ENCODE measurements at regions not wholly inside any gene's neighbourhood (a gene's known extent, or its start where the extent isn't known, plus 50 kb on each side); places are given as distances from the start of the nearest gene placed in this dataset.

- Histone ChIP-seq H3K4me3 (replicated peaks in 1 of 3; ENCODE audit: insufficient read depth in 1 of 3, low read depth in 1 of 3, low read length in 3 of 3) (no peak overlapping the region), H3K9me1 (replicated peaks; ENCODE audit: control insufficient read depth, extremely low read depth, insufficient read depth, low read length) (no peaks in the 10 kb centered on the region), H3K79me2 (ENCODE audit: control insufficient read depth, insufficient read depth, low read length) (no peaks in the 10 kb centered on the region), H4K20me1 (replicated peaks; ENCODE audit: control insufficient read depth, extremely low read depth, insufficient read depth, low read length) (no peaks in the 10 kb centered on the region), H3K9me3 (replicated peaks; ENCODE audit: control insufficient read depth, insufficient read depth, low read length) (no peaks in the 10 kb centered on the region), H3K27me3 (ENCODE audit: control insufficient read depth in 2 of 2, insufficient read depth in 2 of 2, low read length in 2 of 2) (no peaks in the 10 kb centered on the region), H2AFZ (ENCODE audit: low read depth, low read length) (no peak overlapping the region), H3K9ac (replicated peaks; ENCODE audit: extremely low read depth, insufficient read depth, low read length) (no peak overlapping the region), H3K27ac (ENCODE audit: insufficient read depth, low read depth, low read length) (no peak overlapping the region), H3K36me3 (ENCODE audit: control insufficient read depth in 2 of 2, extremely low read depth in 1 of 2, insufficient read depth in 2 of 2, low read length in 2 of 2) (no peaks in the 10 kb centered on the region), H3K4me1 (ENCODE audit: control insufficient read depth, extremely low read depth, insufficient read depth, low read length) (no peaks in the 10 kb centered on the region), H3K4me2 (ENCODE audit: insufficient read depth, low read length) (no peak overlapping the region)
- dilution Hi-C loops (cut with MboI; ENCODE audit: extremely low pct_ligation_motif_present, low sequenced_read_pairs) = no loop called here
- no peak for DNase-seq (ENCODE audit: low read depth, low spot score)
- POLR2A ChIA-PET = no interaction called here
- no TSS peak for BruUV-seq (replicated peaks)
- intact Hi-C loops (cut with micrococcal nuclease) = no loop called here
- CTCF ChIA-PET = interaction anchor here (1.0 kb wide), 1 partner anchor 9 kb away, joined by 3 read pairs; no protein-coding TSS in a partner anchor
- no peak for TF ChIP-seq EZH2 (IDR thresholded peaks at IDR 0.05; ENCODE audit: borderline replicate concordance, low read depth, low read length, severe bottlenecking)
- TF ChIP-seq MYC (IDR thresholded peaks at IDR 0.05; ENCODE audit: low read depth, low read length) = no peak
- TF ChIP-seq, protein P1, sequence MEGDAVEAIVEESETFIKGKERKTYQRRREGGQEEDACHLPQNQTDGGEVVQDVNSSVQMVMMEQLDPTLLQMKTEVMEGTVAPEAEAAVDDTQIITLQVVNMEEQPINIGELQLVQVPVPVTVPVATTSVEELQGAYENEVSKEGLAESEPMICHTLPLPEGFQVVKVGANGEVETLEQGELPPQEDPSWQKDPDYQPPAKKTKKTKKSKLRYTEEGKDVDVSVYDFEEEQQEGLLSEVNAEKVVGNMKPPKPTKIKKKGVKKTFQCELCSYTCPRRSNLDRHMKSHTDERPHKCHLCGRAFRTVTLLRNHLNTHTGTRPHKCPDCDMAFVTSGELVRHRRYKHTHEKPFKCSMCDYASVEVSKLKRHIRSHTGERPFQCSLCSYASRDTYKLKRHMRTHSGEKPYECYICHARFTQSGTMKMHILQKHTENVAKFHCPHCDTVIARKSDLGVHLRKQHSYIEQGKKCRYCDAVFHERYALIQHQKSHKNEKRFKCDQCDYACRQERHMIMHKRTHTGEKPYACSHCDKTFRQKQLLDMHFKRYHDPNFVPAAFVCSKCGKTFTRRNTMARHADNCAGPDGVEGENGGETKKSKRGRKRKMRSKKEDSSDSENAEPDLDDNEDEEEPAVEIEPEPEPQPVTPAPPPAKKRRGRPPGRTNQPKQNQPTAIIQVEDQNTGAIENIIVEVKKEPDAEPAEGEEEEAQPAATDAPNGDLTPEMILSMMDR (IDR thresholded peaks at IDR 0.05; ENCODE audit: extremely low read depth in 1 of 2, insufficient read depth in 1 of 2, low read depth in 1 of 2, low read length in 2 of 2) = no peak
- TF ChIP-seq, protein P2, sequence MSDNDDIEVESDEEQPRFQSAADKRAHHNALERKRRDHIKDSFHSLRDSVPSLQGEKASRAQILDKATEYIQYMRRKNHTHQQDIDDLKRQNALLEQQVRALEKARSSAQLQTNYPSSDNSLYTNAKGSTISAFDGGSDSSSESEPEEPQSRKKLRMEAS (IDR thresholded peaks at IDR 0.05; ENCODE audit: insufficient read depth, insufficient read length) = no peak
- TF ChIP-seq FOS (IDR thresholded peaks at IDR 0.05; ENCODE audit: borderline replicate concordance, insufficient read depth, low read length) = no peak
- no peak for TF ChIP-seq POLR2AphosphoS5 (IDR thresholded peaks at IDR 0.05; ENCODE audit: insufficient read depth, low read depth, low read length)
- no peak for TF ChIP-seq JUN (IDR thresholded peaks at IDR 0.05; ENCODE audit: borderline replicate concordance, insufficient read depth, insufficient read length, low read depth)
- TF ChIP-seq POLR2A (IDR thresholded peaks at IDR 0.05; ENCODE audit: low read depth, low read length) = no peak
- TF ChIP-seq GATA2 (IDR thresholded peaks at IDR 0.05; ENCODE audit: insufficient read depth, insufficient read length, low read depth, low read length) = no peak
- no peak for FAIRE-seq
Observed at GRCh38 chr14:51561141-51561540, 90.6 kb upstream of the FRMD6 start.

Data from endothelial cell of umbilical vein (primary cell).